ENCODE measurements at regions not wholly inside any gene's neighbourhood (a gene's known extent, or its start where the extent isn't known, plus 50 kb on each side); places are given as distances from the start of the nearest gene placed in this dataset.

- Histone ChIP-seq H3K4me1 (ENCODE audit: control insufficient read depth in 5 of 5, insufficient read depth in 5 of 5, low read length in 5 of 5) (peaks cover 0 to 2% (median 0%) of the 10 kb centered on the region in 5 donors), H3K9me3 (ENCODE audit: control insufficient read depth in 5 of 5, low read length in 5 of 5) (no peaks in the 10 kb centered on the region), H3K27me3 (ENCODE audit: control insufficient read depth in 5 of 5, insufficient read depth in 4 of 5, low read length in 5 of 5) (no peaks in the 10 kb centered on the region), H3K9ac (ENCODE audit: low read length in 5 of 5) (no peak overlapping the region), H3K36me3 (ENCODE audit: control insufficient read depth in 5 of 5, insufficient read depth in 5 of 5, low read length in 5 of 5) (no peaks in the 10 kb centered on the region), H3K4me3 (ENCODE audit: low read depth in 1 of 5, low read length in 5 of 5) (no peak overlapping the region), H3K27ac (ENCODE audit: low read depth, low read length) (no peak overlapping the region)
These were observed 346.2 kb upstream of the SNX7 start for GRCh38 chr1:98315309-98315708.

GRCh38 chr1:98314601-98315000 lies 346.9 kb upstream of the SNX7 start:
- Histone ChIP-seq H3K36me3 (ENCODE audit: control insufficient read depth in 5 of 5, insufficient read depth in 5 of 5, low read length in 5 of 5) (no peaks in the 10 kb centered on the region), H3K4me1 (ENCODE audit: control insufficient read depth in 5 of 5, insufficient read depth in 5 of 5, low read length in 5 of 5) (peaks cover 0 to 2% (median 0%) of the 10 kb centered on the region in 5 donors), H3K27me3 (ENCODE audit: control insufficient read depth in 5 of 5, insufficient read depth in 4 of 5, low read length in 5 of 5) (no peaks in the 10 kb centered on the region), H3K27ac (ENCODE audit: low read depth, low read length) (no peak overlapping the region), H3K9me3 (ENCODE audit: control insufficient read depth in 5 of 5, low read length in 5 of 5) (no peaks in the 10 kb centered on the region), H3K9ac (ENCODE audit: low read length in 5 of 5) (no peak overlapping the region), H3K4me3 (ENCODE audit: low read depth in 1 of 5, low read length in 5 of 5) (no peak overlapping the region)

- Histone ChIP-seq H3K4me3 (ENCODE audit: low read depth in 1 of 5, low read length in 5 of 5) (no peak overlapping the region), H3K36me3 (ENCODE audit: control insufficient read depth in 5 of 5, insufficient read depth in 5 of 5, low read length in 5 of 5) (no peaks in the 10 kb centered on the region), H3K9me3 (ENCODE audit: control insufficient read depth in 5 of 5, low read length in 5 of 5) (no peaks in the 10 kb centered on the region), H3K27ac (ENCODE audit: low read depth, low read length) (no peak overlapping the region), H3K27me3 (ENCODE audit: control insufficient read depth in 5 of 5, insufficient read depth in 4 of 5, low read length in 5 of 5) (no peaks in the 10 kb centered on the region), H3K9ac (ENCODE audit: low read length in 5 of 5) (no peak overlapping the region), H3K4me1 (ENCODE audit: control insufficient read depth in 5 of 5, insufficient read depth in 5 of 5, low read length in 5 of 5) (no peaks in the 10 kb centered on the region)
These were observed 354.9 kb upstream of the SNX7 start for GRCh38 chr1:98306517-98307089.

GRCh38 chr1:98305362-98305761 lies 356.2 kb upstream of the SNX7 start:
- Histone ChIP-seq H3K4me1 (ENCODE audit: control insufficient read depth in 5 of 5, insufficient read depth in 5 of 5, low read length in 5 of 5) (no peaks in the 10 kb centered on the region), H3K4me3 (ENCODE audit: low read depth in 1 of 5, low read length in 5 of 5) (no peak overlapping the region), H3K9me3 (ENCODE audit: control insufficient read depth in 5 of 5, low read length in 5 of 5) (no peaks in the 10 kb centered on the region), H3K27ac (ENCODE audit: low read depth, low read length) (no peak overlapping the region), H3K9ac (ENCODE audit: low read length in 5 of 5) (no peak overlapping the region), H3K27me3 (ENCODE audit: control insufficient read depth in 5 of 5, insufficient read depth in 4 of 5, low read length in 5 of 5) (no peaks in the 10 kb centered on the region), H3K36me3 (ENCODE audit: control insufficient read depth in 5 of 5, insufficient read depth in 5 of 5, low read length in 5 of 5) (no peaks in the 10 kb centered on the region)

GRCh38 chr1:98304888-98305287 lies 356.6 kb upstream of the SNX7 start:
- Histone ChIP-seq H3K4me1 (ENCODE audit: control insufficient read depth in 5 of 5, insufficient read depth in 5 of 5, low read length in 5 of 5) (no peaks in the 10 kb centered on the region), H3K9me3 (ENCODE audit: control insufficient read depth in 5 of 5, low read length in 5 of 5) (no peaks in the 10 kb centered on the region), H3K27me3 (ENCODE audit: control insufficient read depth in 5 of 5, insufficient read depth in 4 of 5, low read length in 5 of 5) (no peaks in the 10 kb centered on the region), H3K27ac (ENCODE audit: low read depth, low read length) (no peak overlapping the region), H3K9ac (ENCODE audit: low read length in 5 of 5) (no peak overlapping the region), H3K4me3 (ENCODE audit: low read depth in 1 of 5, low read length in 5 of 5) (no peak overlapping the region), H3K36me3 (ENCODE audit: control insufficient read depth in 5 of 5, insufficient read depth in 5 of 5, low read length in 5 of 5) (no peaks in the 10 kb centered on the region)

GRCh38 chr1:98299861-98300260 lies 361.7 kb upstream of the SNX7 start:
- H3K4me3 ChIP-seq (ENCODE audit: low read depth in 1 of 5, low read length in 5 of 5), result no peak overlapping the region
- no peaks in the 10 kb centered on the region for H3K4me1 ChIP-seq (ENCODE audit: control insufficient read depth in 5 of 5, insufficient read depth in 5 of 5, low read length in 5 of 5)
- no peaks in the 10 kb centered on the region for H3K9me3 ChIP-seq (ENCODE audit: control insufficient read depth in 5 of 5, low read length in 5 of 5)
- no peak overlapping the region for H3K9ac ChIP-seq (ENCODE audit: low read length in 5 of 5)
- H3K27me3 ChIP-seq (ENCODE audit: control insufficient read depth in 5 of 5, insufficient read depth in 4 of 5, low read length in 5 of 5), result no peaks in the 10 kb centered on the region
- H3K36me3 ChIP-seq (ENCODE audit: control insufficient read depth in 5 of 5, insufficient read depth in 5 of 5, low read length in 5 of 5), result no peaks in the 10 kb centered on the region
- H3K27ac ChIP-seq (ENCODE audit: low read depth, low read length), result no peak overlapping the region

- H3K27me3 ChIP-seq (ENCODE audit: control insufficient read depth in 5 of 5, insufficient read depth in 4 of 5, low read length in 5 of 5), result no peaks in the 10 kb centered on the region
- H3K36me3 ChIP-seq (ENCODE audit: control insufficient read depth in 5 of 5, insufficient read depth in 5 of 5, low read length in 5 of 5), result no peaks in the 10 kb centered on the region
- H3K4me3 ChIP-seq (ENCODE audit: low read depth in 1 of 5, low read length in 5 of 5), result no peak overlapping the region
- H3K4me1 ChIP-seq (ENCODE audit: control insufficient read depth in 5 of 5, insufficient read depth in 5 of 5, low read length in 5 of 5), result no peaks in the 10 kb centered on the region
- H3K27ac ChIP-seq (ENCODE audit: low read depth, low read length), result no peak overlapping the region
- no peaks in the 10 kb centered on the region for H3K9me3 ChIP-seq (ENCODE audit: control insufficient read depth in 5 of 5, low read length in 5 of 5)
- H3K9ac ChIP-seq (ENCODE audit: low read length in 5 of 5), result no peak overlapping the region
These were observed 362.2 kb upstream of the SNX7 start for GRCh38 chr1:98299313-98299712.

- no peak overlapping the region for H3K9ac ChIP-seq (ENCODE audit: low read length in 5 of 5)
- no peak overlapping the region for H3K4me3 ChIP-seq (ENCODE audit: low read depth in 1 of 5, low read length in 5 of 5)
- no peak overlapping the region for H3K27ac ChIP-seq (ENCODE audit: low read depth, low read length)
- no peaks in the 10 kb centered on the region for H3K4me1 ChIP-seq (ENCODE audit: control insufficient read depth in 5 of 5, insufficient read depth in 5 of 5, low read length in 5 of 5)
- no peaks in the 10 kb centered on the region for H3K36me3 ChIP-seq (ENCODE audit: control insufficient read depth in 5 of 5, insufficient read depth in 5 of 5, low read length in 5 of 5)
- H3K9me3 ChIP-seq (ENCODE audit: control insufficient read depth in 5 of 5, low read length in 5 of 5), result no peaks in the 10 kb centered on the region
- no peaks in the 10 kb centered on the region for H3K27me3 ChIP-seq (ENCODE audit: control insufficient read depth in 5 of 5, insufficient read depth in 4 of 5, low read length in 5 of 5)
These were observed 363.2 kb upstream of the SNX7 start for GRCh38 chr1:98298319-98298718.

GRCh38 chr1:98296681-98297080 lies 364.8 kb upstream of the SNX7 start:
- Histone ChIP-seq H3K4me3 (ENCODE audit: low read depth in 1 of 5, low read length in 5 of 5) (no peak overlapping the region), H3K27ac (ENCODE audit: low read depth, low read length) (no peak overlapping the region), H3K4me1 (ENCODE audit: control insufficient read depth in 5 of 5, insufficient read depth in 5 of 5, low read length in 5 of 5) (no peaks in the 10 kb centered on the region), H3K27me3 (ENCODE audit: control insufficient read depth in 5 of 5, insufficient read depth in 4 of 5, low read length in 5 of 5) (no peaks in the 10 kb centered on the region), H3K36me3 (ENCODE audit: control insufficient read depth in 5 of 5, insufficient read depth in 5 of 5, low read length in 5 of 5) (no peaks in the 10 kb centered on the region), H3K9ac (ENCODE audit: low read length in 5 of 5) (no peak overlapping the region), H3K9me3 (ENCODE audit: control insufficient read depth in 5 of 5, low read length in 5 of 5) (no peaks in the 10 kb centered on the region)

- Histone ChIP-seq H3K27me3 (ENCODE audit: control insufficient read depth in 5 of 5, insufficient read depth in 4 of 5, low read length in 5 of 5) (no peaks in the 10 kb centered on the region), H3K27ac (ENCODE audit: low read depth, low read length) (no peak overlapping the region), H3K36me3 (ENCODE audit: control insufficient read depth in 5 of 5, insufficient read depth in 5 of 5, low read length in 5 of 5) (no peaks in the 10 kb centered on the region), H3K4me1 (ENCODE audit: control insufficient read depth in 5 of 5, insufficient read depth in 5 of 5, low read length in 5 of 5) (no peaks in the 10 kb centered on the region), H3K9me3 (ENCODE audit: control insufficient read depth in 5 of 5, low read length in 5 of 5) (no peaks in the 10 kb centered on the region), H3K9ac (ENCODE audit: low read length in 5 of 5) (no peak overlapping the region), H3K4me3 (ENCODE audit: low read depth in 1 of 5, low read length in 5 of 5) (no peak overlapping the region)
These were observed 367.4 kb upstream of the SNX7 start for GRCh38 chr1:98294127-98294526.

GRCh38 chr1:98292994-98293393 lies 368.5 kb upstream of the SNX7 start:
- Histone ChIP-seq H3K9ac (ENCODE audit: low read length in 5 of 5) (no peak overlapping the region), H3K4me1 (ENCODE audit: control insufficient read depth in 5 of 5, insufficient read depth in 5 of 5, low read length in 5 of 5) (no peaks in the 10 kb centered on the region), H3K27ac (ENCODE audit: low read depth, low read length) (no peak overlapping the region), H3K27me3 (ENCODE audit: control insufficient read depth in 5 of 5, insufficient read depth in 4 of 5, low read length in 5 of 5) (no peaks in the 10 kb centered on the region), H3K4me3 (ENCODE audit: low read depth in 1 of 5, low read length in 5 of 5) (no peak overlapping the region), H3K9me3 (ENCODE audit: control insufficient read depth in 5 of 5, low read length in 5 of 5) (no peaks in the 10 kb centered on the region), H3K36me3 (ENCODE audit: control insufficient read depth in 5 of 5, insufficient read depth in 5 of 5, low read length in 5 of 5) (no peaks in the 10 kb centered on the region)
